K562 (cell line): ENCODE measurements at regions not wholly inside any gene's neighbourhood (a gene's known extent, or its start where the extent isn't known, plus 50 kb on each side); places are given as distances from the start of the nearest gene placed in this dataset.

Source experiments
- ATAC-seq: fragments of 200-7000 bp; cut with Tn5 transposase; 3 replicates; pipeline ENCODE4 v1.9.1; 2020; ENCODE audit warnings: moderate library complexity
- BruUV-seq: library from RNA; stranded (reverse); fragments of 400-500 nt; replicated peaks from 2 replicates; lab custom pipeline; 2021; lab: Mats Ljungman, UMichigan
- CTCF ChIA-PET: fragments of 300-600 bp; formaldehyde crosslinking; extraction: SDS; loops from one replicate; lab custom pipeline; 2021; ENCODE audit warnings: low intra/inter-chr PET ratio; lab: Yijun Ruan, JAX
- POLR2A ChIA-PET: fragments of 300-600, 350-650 bp; sonication (Branson Sonifier 250); formaldehyde crosslinking; extraction: SDS; loops from one replicate; lab custom pipeline; 2021; ENCODE audit warnings: antibody characterized with exemption, inconsistent platforms; lab: Yijun Ruan, JAX
- DNase-seq, 4 experiments: peaks; one replicate each; pipeline versions ENCODE4 v3.0.0 to v3.0.0-alpha.2; 2011 to 2018; ENCODE audit warnings: low spot score in 3 of 4, mixed read lengths in 3 of 4; ENCODE audit errors: extremely low read depth in 1 of 4
- FAIRE-seq: peaks from 2 replicates; lab custom pipeline; 2011; peaks lifted over from hg19 to GRCh38; lab: Jason Lieb, UNC
- H2AFZ ChIP-seq: 2 replicates; pipeline ENCODE4 v1.6.0; 2011; ENCODE audit warnings: low read depth, low read length, control low read depth, inconsistent platforms
- H3K27ac ChIP-seq: fragments of 200-600 bp; 3 replicates; pipeline ENCODE4 v1.8.0; 2011; ENCODE audit warnings: low read depth, mild to moderate bottlenecking, control low read depth, inconsistent platforms, low read length, moderate library complexity, mixed read lengths; ENCODE audit errors: extremely low read depth
- H3K27me3 ChIP-seq, 2 experiments: fragments of 300-600 bp in 1 of 2; 2 replicates in 1 of 2; 3 replicates in 1 of 2; pipeline versions ENCODE4 v1.6.0 to v1.8.0; 2011; ENCODE audit warnings: inconsistent platforms in 2 of 2, low read length in 2 of 2, mild to moderate bottlenecking in 1 of 2, mixed read lengths in 1 of 2, moderate library complexity in 1 of 2; ENCODE audit not compliant: control insufficient read depth in 2 of 2, insufficient read depth in 2 of 2
- H3K36me3 ChIP-seq: fragments of 300-600 bp; 3 replicates; pipeline ENCODE4 v1.8.0; 2011; ENCODE audit warnings: mild to moderate bottlenecking, low read length, inconsistent platforms; ENCODE audit not compliant: control insufficient read depth, insufficient read depth
- H3K4me1 ChIP-seq, 2 experiments: fragments of 200-600 bp in 1 of 2; replicated peaks in 1 of 2; 2 replicates in 1 of 2; 3 replicates in 1 of 2; pipeline versions ENCODE4 v1.5.1 to v1.8.0; 2011; ENCODE audit warnings: inconsistent platforms in 2 of 2, low read length in 2 of 2, mild to moderate bottlenecking in 1 of 2, mixed read lengths in 1 of 2, moderate library complexity in 1 of 2; ENCODE audit not compliant: control insufficient read depth in 2 of 2, insufficient read depth in 2 of 2
- H3K4me2 ChIP-seq: 2 replicates; pipeline ENCODE4 v1.6.1; 2011; ENCODE audit warnings: low read length, control low read depth, inconsistent platforms, mixed read lengths; ENCODE audit not compliant: insufficient read depth
- H3K4me3 ChIP-seq: fragments of 200-600 bp; sonication (generic), shearing (Covaris generic); 2 replicates; pipeline ENCODE4 v1.5.1; 2016; ENCODE audit warnings: control low read depth, inconsistent platforms
- H3K79me2 ChIP-seq: fragments of 200-600 bp; 3 replicates; pipeline ENCODE4 v1.8.0; 2011; ENCODE audit warnings: low read length, inconsistent platforms; ENCODE audit not compliant: control insufficient read depth, insufficient read depth
- H3K9ac ChIP-seq, 2 experiments: 2 replicates each; pipeline versions ENCODE4 v1.6.0 to v1.6.1; 2011; ENCODE audit warnings: low read depth in 2 of 2, low read length in 2 of 2, control low read depth in 1 of 2, inconsistent platforms in 1 of 2, mild to moderate bottlenecking in 1 of 2, mixed read lengths in 1 of 2; ENCODE audit not compliant: insufficient read depth in 1 of 2
- H3K9me1 ChIP-seq: one replicate; pipeline ENCODE4 v1.6.0; 2011; ENCODE audit warnings: inconsistent platforms, mild to moderate bottlenecking, low read length, moderate library complexity; ENCODE audit not compliant: control insufficient read depth, insufficient read depth
- H3K9me3 ChIP-seq: replicated peaks from 2 replicates; pipeline ENCODE4 v1.5.1; 2011; ENCODE audit warnings: low read depth, low read length, inconsistent platforms; ENCODE audit not compliant: control insufficient read depth, insufficient read depth
- H4K20me1 ChIP-seq: replicated peaks from 2 replicates; pipeline ENCODE4 v1.6.1; 2011; ENCODE audit warnings: low read length, inconsistent platforms, mixed read lengths; ENCODE audit not compliant: control insufficient read depth, insufficient read depth
- EGR1 ChIP-seq: fragments of 450-650 bp; conservative IDR thresholded peaks from 2 replicates; pipeline ENCODE4 v1.6.1; 2017; ENCODE audit warnings: mild to moderate bottlenecking
- ETS2 ChIP-seq: IDR thresholded peaks from 2 replicates; pipeline ENCODE4 v1.6.1; 2016; ENCODE audit warnings: borderline replicate concordance, missing genetic modification characterization, mild to moderate bottlenecking, moderate library complexity, missing compliant biosample characterization; ENCODE audit not compliant: poor library complexity, severe bottlenecking
- FOXA1 ChIP-seq: fragments of 450-650 bp; IDR thresholded peaks from 2 replicates; pipeline ENCODE4 v1.6.1; 2016; ENCODE audit warnings: mild to moderate bottlenecking, borderline replicate concordance
- HEY1 ChIP-seq: fragments of 250-450 bp; sonication (Bioruptor Pico); IDR thresholded peaks from 2 replicates; pipeline ENCODE4 v1.5.0; 2020; ENCODE audit warnings: mild to moderate bottlenecking, moderate library complexity, borderline replicate concordance
- KLF10 ChIP-seq: fragments of 250-450 bp; sonication (Bioruptor Pico); IDR thresholded peaks from 2 replicates; pipeline ENCODE4 v1.6.1; 2021; ENCODE audit warnings: matching md5 sums
- NR2F6 ChIP-seq: fragments of 450-650 bp; formaldehyde crosslinking; IDR thresholded peaks from 2 replicates; pipeline ENCODE4 v1.4.0; 2020; ENCODE audit warnings: mild to moderate bottlenecking
- POLR2AphosphoS5 ChIP-seq: IDR thresholded peaks from 2 replicates; pipeline ENCODE4 v1.6.1; 2011; ENCODE audit warnings: mild to moderate bottlenecking, low read depth, low read length, moderate library complexity; ENCODE audit not compliant: control insufficient read depth, insufficient read depth
- SMARCB1 ChIP-seq: IDR thresholded peaks from 2 replicates; pipeline ENCODE4 v1.6.1; 2011; ENCODE audit warnings: improper control_type of control experiment, low read depth; ENCODE audit not compliant: insufficient read length
- THRAP3 ChIP-seq: fragments of 450-650 bp; IDR thresholded peaks from 2 replicates; pipeline ENCODE4 v1.6.1; 2016; ENCODE audit warnings: mild to moderate bottlenecking, inconsistent platforms, borderline replicate concordance
- ZBTB7A ChIP-seq: IDR thresholded peaks from 2 replicates; pipeline ENCODE4 v1.6.1; 2011; ENCODE audit warnings: low read depth, mild to moderate bottlenecking, low read length, moderate library complexity, borderline replicate concordance; ENCODE audit not compliant: control insufficient read depth
- ZNF354B ChIP-seq: fragments of 250-450 bp; sonication (Bioruptor Pico); IDR thresholded peaks from 2 replicates; pipeline ENCODE4 v1.4.0; 2020
- WGBS: fragments of 100-300 bp; shearing (Covaris generic); methylation state at CpG from one replicate; pipeline ENCODE4 v1.1.6; 2016; ENCODE audit warnings: low coverage, mixed read lengths; ENCODE audit not compliant: insufficient coverage; ENCODE audit errors: missing lambda C conversion rate; 5-methylcytosine and 5-hydroxymethylcytosine counted together
- in situ Hi-C: fragments of 300-500 bp; cut with MboI; formaldehyde crosslinking; loops from 4 replicates; pipeline ENCODE4 v1.15.0; 2018; ENCODE audit warnings: inconsistent platforms, mixed read lengths
- intact Hi-C: fragments of 100-400 bp; cut with micrococcal nuclease; formaldehyde crosslinking; loops from 2 replicates; pipeline ENCODE4 v1.14.2; 2022
- TF ChIP-seq, protein P1 (sequence below): fragments of 450-650 bp; formaldehyde crosslinking; IDR thresholded peaks from 2 replicates; pipeline ENCODE4 v1.4.0; 2022; ENCODE audit warnings: missing genetic modification characterization
- TF ChIP-seq, protein P2 (sequence below): IDR thresholded peaks from 2 replicates; pipeline ENCODE4 v1.6.1; 2016; ENCODE audit warnings: missing genetic modification characterization, missing compliant biosample characterization

DNA sequence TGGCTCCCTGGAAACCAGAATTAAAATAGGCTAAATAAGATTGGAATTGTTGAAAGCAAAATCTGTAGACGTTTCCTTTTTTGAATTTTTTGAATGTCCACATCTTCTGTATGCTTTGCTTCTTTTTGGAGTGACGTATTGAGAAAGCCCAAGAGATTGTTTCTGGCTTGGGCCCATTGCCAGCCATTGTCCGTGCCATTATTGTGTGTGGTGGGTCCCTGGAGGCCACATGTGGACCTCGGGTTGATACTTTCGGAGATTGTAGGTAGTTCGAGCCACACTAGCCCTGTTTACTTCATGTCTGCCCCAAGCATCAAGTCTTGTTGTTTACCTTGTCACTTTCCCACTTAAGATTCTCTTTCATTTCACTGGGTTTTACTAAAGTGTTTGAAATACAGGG is 106.0 kb downstream of the PALM2AKAP2 start:
- H2AFZ ChIP-seq, result no peak overlapping the region
- in situ Hi-C loops (no loop called here), intact Hi-C loops (loop anchor here (10.0 kb wide), 1 partner anchor 321 kb away; no protein-coding TSS in a partner anchor)
- no peak overlapping the region for H3K4me3 ChIP-seq
- BruUV-seq, result no TSS peak
- H3K79me2 ChIP-seq, result no peaks in the 10 kb centered on the region
- ATAC-seq (no peak), DNase-seq (no peak), FAIRE-seq (no peak)
- no peaks in the 10 kb centered on the region for H3K9me3 ChIP-seq
- WGBS, result 0% methylated on average over 6 of the region's 6 CpGs
- no peaks in the 10 kb centered on the region for H4K20me1 ChIP-seq
- H3K27ac ChIP-seq, result no peak overlapping the region
- H3K4me2 ChIP-seq, result no peak overlapping the region
- no peak overlapping the region for H3K9ac ChIP-seq
- H3K9me1 ChIP-seq, result no peaks in the 10 kb centered on the region
- H3K4me1 ChIP-seq, result no peaks in the 10 kb centered on the region
- no peak for TF ChIP-seq KLF10 (CRISPR knock-in tag)
- TF ChIP-seq HEY1, result no peak
- no peak for TF ChIP-seq EGR1
- TF ChIP-seq POLR2AphosphoS5, result no peak
- TF ChIP-seq ETS2 (tag), result no peak
- TF ChIP-seq ZBTB7A, result no peak
- no peak for TF ChIP-seq NR2F6 (CRISPR knock-in tag)
- TF ChIP-seq, protein P1, sequence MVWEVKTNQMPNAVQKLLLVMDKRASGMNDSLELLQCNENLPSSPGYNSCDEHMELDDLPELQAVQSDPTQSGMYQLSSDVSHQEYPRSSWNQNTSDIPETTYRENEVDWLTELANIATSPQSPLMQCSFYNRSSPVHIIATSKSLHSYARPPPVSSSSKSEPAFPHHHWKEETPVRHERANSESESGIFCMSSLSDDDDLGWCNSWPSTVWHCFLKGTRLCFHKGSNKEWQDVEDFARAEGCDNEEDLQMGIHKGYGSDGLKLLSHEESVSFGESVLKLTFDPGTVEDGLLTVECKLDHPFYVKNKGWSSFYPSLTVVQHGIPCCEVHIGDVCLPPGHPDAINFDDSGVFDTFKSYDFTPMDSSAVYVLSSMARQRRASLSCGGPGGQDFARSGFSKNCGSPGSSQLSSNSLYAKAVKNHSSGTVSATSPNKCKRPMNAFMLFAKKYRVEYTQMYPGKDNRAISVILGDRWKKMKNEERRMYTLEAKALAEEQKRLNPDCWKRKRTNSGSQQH (CRISPR knock-in tag), result no peak
- TF ChIP-seq THRAP3, result no peak
- TF ChIP-seq ZNF354B (CRISPR knock-in tag), result no peak
- TF ChIP-seq, protein P2, sequence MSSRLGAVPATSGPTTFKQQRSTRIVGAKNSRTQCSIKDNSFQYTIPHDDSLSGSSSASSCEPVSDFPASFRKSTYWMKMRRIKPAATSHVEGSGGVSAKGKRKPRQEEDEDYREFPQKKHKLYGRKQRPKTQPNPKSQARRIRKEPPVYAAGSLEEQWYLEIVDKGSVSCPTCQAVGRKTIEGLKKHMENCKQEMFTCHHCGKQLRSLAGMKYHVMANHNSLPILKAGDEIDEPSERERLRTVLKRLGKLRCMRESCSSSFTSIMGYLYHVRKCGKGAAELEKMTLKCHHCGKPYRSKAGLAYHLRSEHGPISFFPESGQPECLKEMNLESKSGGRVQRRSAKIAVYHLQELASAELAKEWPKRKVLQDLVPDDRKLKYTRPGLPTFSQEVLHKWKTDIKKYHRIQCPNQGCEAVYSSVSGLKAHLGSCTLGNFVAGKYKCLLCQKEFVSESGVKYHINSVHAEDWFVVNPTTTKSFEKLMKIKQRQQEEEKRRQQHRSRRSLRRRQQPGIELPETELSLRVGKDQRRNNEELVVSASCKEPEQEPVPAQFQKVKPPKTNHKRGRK (tag), result no peak
- no peak for TF ChIP-seq SMARCB1
- no peak for TF ChIP-seq FOXA1
- CTCF ChIA-PET, result no interaction called here
- no peaks in the 10 kb centered on the region for H3K36me3 ChIP-seq
- no peaks in the 10 kb centered on the region for H3K27me3 ChIP-seq
- POLR2A ChIA-PET, result no interaction called here
